Urinary bladder (tissue), 3 donors: ENCODE measurements at regions not wholly inside any gene's neighbourhood (a gene's known extent, or its start where the extent isn't known, plus 50 kb on each side); places are given as distances from the start of the nearest gene placed in this dataset.

Experiments
- DNase-seq: peaks from one replicate; pipeline ENCODE4 v3.0.0-alpha.2; 2015; ENCODE audit errors: extremely low spot score
- H3K27ac ChIP-seq: one replicate; pipeline ENCODE4 v1.5.1; 2013; ENCODE audit warnings: low read depth, mild to moderate bottlenecking, moderate library complexity
- H3K36me3 ChIP-seq: one replicate; pipeline ENCODE4 v1.6.1; 2013; ENCODE audit warnings: mild to moderate bottlenecking, moderate library complexity; ENCODE audit not compliant: insufficient read depth
- H3K4me1 ChIP-seq: one replicate; pipeline ENCODE4 v1.6.1; 2013; ENCODE audit warnings: mild to moderate bottlenecking, moderate library complexity; ENCODE audit not compliant: insufficient read depth
- H3K4me3 ChIP-seq: one replicate; pipeline ENCODE4 v1.5.1; 2013; ENCODE audit warnings: low read depth, low read length
- WGBS: extraction: QIAGEN DNeasy Blood & Tissue Kit; methylation state at CpG from one replicate; pipeline ENCODE4 v1.1.7; 2013; 5-methylcytosine and 5-hydroxymethylcytosine counted together
- donor health status: healthy with polysubstance abuse.
- donor health status: healthy.

DNA sequence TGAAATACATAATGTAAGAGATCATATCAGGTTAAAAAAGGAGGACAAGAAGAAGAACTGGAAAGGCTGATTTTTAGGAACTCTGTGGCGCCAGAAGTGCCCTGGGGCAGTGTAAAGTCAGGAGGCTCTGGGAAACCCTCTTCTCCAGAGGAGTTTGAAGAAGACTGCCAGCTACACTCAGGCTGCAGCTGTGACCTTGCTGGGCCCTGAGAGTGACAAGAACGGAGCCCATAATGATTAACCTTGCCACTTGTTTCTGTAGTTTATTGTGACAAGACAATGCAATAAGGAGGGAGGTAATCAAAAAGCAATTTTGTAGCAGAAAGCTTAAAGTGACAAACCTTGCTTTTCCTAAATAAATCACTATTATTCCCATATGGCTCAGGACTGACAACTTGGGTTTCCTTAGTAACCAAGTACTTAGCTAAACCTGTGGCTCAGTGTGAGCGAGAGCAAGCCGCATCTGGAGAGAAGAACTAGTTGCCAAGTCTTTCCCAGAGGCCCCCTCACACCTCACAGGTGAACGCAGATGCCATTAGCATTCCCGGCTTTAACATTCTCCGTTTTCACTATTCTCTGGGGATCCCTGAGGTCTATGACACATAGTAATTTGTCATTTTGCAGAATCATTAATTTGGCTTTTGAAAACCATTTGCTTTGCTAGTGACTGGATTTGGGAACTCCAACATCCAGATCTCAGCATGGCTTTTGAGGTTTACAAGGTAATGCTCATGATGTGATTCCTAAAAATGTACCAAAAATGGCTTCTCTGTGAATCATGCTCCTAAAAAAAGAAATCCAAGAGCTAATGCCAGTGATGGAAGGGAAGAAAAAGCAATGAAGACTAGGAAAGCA lies 115.9 kb downstream of the OMA1 start:
- Histone ChIP-seq H3K36me3 (no peaks in the 10 kb centered on the region), H3K27ac (no peak overlapping the region), H3K4me1 (no peaks in the 10 kb centered on the region), H3K4me3 (no peak overlapping the region)
- DNase-seq, result no peak
- WGBS, result 80% methylated on average over 7 of the region's 7 CpGs

DNA sequence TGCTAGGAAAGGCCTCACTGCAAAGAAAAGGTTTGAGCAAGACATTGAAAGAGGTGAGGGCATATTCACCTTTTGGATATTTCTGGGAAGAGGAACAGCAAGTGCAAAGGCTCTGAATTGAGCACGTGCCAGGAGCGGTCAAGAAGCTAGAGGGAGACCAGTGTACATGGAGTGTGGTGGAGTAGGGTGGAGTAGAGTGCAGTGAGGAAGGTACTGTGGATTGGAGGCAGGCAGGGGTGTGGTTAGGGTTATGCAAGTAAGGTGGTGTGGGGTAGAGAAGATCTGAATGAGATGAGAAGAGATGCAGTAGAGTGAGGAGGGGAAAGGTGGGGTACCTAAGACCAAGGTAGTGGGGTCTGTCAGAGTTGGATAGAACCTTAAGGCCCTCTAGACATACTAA lies 119.6 kb downstream of the OMA1 start:
- no peaks in the 10 kb centered on the region for H3K36me3 ChIP-seq
- no peak overlapping the region for H3K4me3 ChIP-seq
- 96% methylated on average over 2 of the region's 2 CpGs for WGBS
- H3K27ac ChIP-seq, result no peak overlapping the region
- DNase-seq, result no peak
- no peaks in the 10 kb centered on the region for H3K4me1 ChIP-seq

DNA sequence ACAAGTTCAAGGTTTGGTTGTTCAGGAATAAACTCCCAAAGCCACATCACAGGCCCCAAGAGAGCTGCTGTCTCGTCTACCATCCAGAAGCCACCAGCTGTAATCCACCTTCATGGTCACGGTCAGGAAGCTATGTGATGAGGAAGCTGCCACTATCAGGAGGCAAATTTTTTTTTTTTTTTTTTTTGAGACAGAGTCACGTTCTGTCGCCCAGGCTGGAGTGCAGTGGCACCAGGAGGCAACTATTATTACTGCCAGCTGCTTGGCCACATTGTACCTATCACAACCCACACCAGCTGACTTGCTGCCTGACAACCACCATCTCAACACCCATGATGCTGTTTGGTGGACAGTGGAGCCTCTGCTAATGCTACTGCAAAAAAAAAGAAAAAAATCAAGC lies 124.1 kb downstream of the OMA1 start:
- DNase-seq, result no peak
- H3K4me3 ChIP-seq, result no peak overlapping the region
- no peaks in the 10 kb centered on the region for H3K36me3 ChIP-seq

DNA sequence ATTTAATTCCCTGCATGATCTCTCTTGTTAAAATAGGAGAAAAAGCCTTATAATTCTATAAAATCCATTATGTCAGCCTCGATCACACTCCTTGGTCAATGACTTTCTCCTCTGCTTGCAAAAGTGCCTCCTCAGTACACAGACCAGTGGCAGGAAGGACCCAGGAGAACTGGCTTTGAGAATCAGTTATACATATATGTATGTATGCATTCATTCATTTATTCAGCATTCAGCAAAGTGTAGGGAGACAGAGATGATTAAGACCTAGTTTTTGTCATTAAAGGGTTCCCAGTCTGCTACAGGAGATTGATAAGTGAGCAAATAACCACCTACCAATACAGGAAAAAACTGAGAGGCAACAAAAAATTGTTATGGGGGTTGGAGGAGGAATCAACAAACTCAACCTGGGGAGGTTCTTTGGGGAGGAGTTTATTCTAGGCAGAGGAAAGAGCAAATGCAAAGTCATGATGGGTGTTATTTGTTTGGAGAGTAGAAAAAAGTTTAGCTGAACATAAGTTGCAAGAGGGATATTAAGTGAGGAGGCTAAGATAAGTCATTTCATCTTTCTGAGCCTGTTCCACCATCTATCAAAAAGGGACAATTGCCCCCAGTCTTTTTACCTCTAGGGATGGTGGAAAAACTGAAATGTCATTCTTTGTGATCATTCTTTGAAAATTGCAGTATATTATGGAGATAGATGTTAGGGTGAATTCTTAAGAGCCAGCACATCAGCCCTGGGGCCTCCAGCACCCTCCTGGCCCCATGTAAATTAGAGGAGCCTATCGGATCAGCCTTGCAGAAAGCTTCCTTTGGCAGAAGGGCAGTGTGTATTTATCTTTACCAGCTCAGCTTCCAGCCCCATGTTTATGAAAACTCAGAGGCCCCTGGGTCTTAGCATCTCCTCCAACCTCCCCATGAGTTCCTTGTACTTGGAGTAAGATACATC lies 128.0 kb downstream of the OMA1 start:
- Histone ChIP-seq H3K4me3 (no peak overlapping the region), H3K27ac (no peak overlapping the region), H3K36me3 (no peaks in the 10 kb centered on the region), H3K4me1 (no peaks in the 10 kb centered on the region)
- 77% methylated on average over 2 of the region's 2 CpGs for WGBS
- no peak for DNase-seq

More for the DNA sequence above, 124.1 kb downstream of the OMA1 start:
- Histone ChIP-seq H3K27ac (no peak overlapping the region), H3K4me1 (no peaks in the 10 kb centered on the region)
- 81% methylated on average over 4 of the region's 4 CpGs for WGBS

DNA sequence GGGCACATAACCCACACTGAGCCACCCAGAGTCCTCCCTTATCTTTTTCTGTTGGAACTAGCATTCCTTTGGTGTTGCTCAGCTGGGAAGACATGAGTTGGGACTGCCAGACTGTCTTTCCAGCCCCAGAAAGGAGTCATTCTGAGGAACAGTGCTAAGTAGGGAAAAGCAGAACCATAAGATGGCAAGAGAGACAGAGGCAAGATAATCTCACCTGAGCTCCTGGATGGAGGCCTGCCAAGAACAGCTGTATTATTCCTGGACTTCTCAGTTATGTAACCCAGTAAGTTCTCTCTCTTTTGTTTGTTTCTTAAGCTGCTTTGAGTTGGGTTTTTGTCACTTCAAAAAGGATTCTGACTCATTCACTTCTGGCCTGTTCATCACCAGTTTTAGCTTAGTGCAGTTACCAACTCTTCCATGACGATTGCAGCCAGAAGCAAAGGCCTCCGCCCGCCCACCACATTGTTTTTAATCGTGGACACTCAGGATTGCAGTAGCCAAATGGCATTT lies 134.4 kb downstream of the OMA1 start:
- no peak overlapping the region for H3K27ac ChIP-seq
- H3K4me1 ChIP-seq, result no peaks in the 10 kb centered on the region
- H3K4me3 ChIP-seq, result no peak overlapping the region
- 68% methylated on average over 4 of the region's 4 CpGs for WGBS
- no peak for DNase-seq
- no peaks in the 10 kb centered on the region for H3K36me3 ChIP-seq

DNA sequence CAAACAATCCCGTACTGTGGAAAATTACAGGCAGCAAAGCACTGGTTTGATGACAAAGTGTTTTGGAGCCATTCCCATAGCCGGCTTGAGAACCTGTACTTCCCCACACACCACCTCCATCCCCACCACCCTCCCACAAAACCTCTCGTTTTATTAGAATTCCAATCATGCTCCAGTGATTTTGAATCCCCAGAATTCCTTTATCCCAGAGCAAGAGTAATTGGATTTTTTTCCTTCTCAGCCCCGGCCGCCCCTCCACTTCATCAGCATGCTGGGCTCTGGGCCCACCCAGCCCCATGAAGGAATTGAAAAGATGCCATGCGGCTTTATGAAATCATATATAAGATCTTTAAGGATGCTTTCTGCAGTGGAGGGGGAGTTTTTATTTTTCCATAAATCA lies 136.6 kb downstream of the OMA1 start:
- DNase-seq, result peak; percentile 43
- no peak overlapping the region for H3K4me3 ChIP-seq
- H3K27ac ChIP-seq, result no peak overlapping the region
- H3K4me1 ChIP-seq, result no peaks in the 10 kb centered on the region
- 27% methylated on average over 6 of the region's 6 CpGs for WGBS
- H3K36me3 ChIP-seq, result no peaks in the 10 kb centered on the region

DNA sequence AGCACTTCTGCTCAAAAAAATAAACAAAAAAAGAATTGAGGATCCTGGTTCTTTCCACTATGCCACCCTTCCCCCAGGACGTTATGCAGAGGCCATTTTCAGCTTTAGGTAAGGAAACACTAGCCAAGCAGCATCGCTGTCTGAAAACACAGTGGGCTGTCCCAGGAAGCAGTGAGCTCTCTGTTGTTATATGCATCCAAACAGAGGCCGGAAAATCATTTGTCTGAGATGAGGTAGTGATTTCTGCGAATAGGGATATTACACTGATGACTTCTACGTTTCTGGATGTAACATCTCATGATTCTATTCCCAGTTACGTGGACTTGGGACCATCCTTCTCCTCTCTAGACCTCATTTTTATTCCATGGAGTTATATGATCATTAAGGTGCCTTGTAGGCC lies 137.2 kb downstream of the OMA1 start:
- WGBS, result 70% methylated on average over 6 of the region's 6 CpGs
- Histone ChIP-seq H3K4me3 (no peak overlapping the region), H3K27ac (no peak overlapping the region), H3K36me3 (no peaks in the 10 kb centered on the region), H3K4me1 (no peaks in the 10 kb centered on the region)
- no peak for DNase-seq

DNA sequence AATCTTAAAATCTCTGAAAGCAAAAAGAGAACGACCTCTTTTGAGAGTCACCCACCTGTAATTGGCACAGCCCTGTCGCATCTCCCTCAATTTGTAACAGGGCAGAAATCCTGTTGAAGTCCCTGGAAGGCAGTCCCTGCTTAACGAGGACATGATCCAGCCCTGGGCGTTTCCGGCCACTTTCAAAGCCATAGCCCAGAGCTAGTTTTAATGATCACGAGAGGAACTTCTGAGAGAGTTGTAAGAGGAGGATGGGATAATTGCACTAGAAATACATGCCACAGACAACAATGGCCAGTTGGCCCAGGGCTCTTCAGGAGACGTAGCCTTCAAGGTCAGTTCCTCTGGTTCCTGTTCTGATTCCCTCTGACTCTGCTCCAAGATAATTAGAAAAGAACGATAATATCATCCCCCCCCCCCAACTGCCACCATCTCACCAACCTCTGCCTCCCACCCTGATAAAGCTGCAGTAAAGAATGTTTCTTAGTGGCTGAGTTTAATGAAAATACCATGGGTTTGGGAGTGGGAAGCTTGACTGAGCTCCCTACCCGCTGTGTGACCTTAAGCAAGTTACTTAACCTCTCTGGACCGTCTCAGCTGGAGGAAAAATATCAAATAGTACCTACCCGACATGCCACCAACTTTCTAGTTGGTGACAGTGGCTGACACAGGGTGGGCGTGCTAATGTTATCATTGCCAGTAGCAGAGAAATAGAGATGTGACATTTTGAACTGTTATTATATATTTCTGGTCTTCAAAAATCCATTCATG lies 140.0 kb downstream of the OMA1 start:
- WGBS, result 69% methylated on average over 12 of the region's 12 CpGs
- Histone ChIP-seq H3K27ac (no peak overlapping the region), H3K4me1 (no peaks in the 10 kb centered on the region), H3K36me3 (no peaks in the 10 kb centered on the region), H3K4me3 (no peak overlapping the region)
- no peak for DNase-seq

DNA sequence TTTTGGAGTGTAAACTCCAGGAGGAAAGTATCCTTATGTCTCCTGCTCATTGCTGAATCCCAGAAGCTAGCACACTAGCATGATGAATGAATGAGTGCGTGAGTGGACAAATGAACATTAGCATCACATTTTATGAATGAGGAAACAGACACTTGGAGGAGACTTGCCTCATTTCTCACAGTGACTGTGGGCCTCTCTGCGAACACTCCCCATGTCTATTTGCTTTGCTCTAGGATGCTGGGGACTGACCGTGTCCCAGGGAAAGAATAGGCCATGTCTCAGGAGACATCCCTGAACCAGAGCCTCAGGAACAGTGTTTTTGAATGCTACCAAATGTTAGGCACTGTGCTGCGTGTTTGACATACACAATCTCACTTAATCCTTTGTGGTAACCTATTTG lies 140.9 kb downstream of the OMA1 start:
- no peaks in the 10 kb centered on the region for H3K36me3 ChIP-seq
- H3K4me1 ChIP-seq, result no peaks in the 10 kb centered on the region
- H3K27ac ChIP-seq, result no peak overlapping the region
- WGBS, result 95% methylated on average over 4 of the region's 4 CpGs
- H3K4me3 ChIP-seq, result no peak overlapping the region
- DNase-seq, result no peak

DNA sequence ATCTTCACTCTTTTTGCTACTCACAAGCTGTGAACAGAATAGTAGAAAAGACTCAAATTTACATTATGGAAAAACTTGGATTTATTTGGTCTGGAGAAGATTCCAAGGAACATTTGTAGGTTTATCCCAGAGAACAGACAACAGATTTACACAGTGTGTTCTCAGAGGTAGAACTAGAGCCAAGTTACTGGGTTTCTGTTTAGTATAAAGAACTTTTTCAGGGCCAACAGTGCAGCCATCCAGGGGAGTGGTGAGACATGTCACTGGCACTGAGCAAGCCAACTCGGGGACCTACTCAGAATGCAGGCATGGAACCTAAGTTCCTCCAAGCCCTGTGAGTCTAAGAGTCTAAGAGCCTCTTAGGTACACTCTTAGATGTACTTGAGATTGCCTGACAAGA lies 142.6 kb downstream of the OMA1 start:
- Histone ChIP-seq H3K4me1 (no peaks in the 10 kb centered on the region), H3K27ac (no peak overlapping the region), H3K4me3 (no peak overlapping the region), H3K36me3 (no peaks in the 10 kb centered on the region)
- WGBS, result 36% methylated on average over 1 of the region's 1 CpG
- no peak for DNase-seq

DNA sequence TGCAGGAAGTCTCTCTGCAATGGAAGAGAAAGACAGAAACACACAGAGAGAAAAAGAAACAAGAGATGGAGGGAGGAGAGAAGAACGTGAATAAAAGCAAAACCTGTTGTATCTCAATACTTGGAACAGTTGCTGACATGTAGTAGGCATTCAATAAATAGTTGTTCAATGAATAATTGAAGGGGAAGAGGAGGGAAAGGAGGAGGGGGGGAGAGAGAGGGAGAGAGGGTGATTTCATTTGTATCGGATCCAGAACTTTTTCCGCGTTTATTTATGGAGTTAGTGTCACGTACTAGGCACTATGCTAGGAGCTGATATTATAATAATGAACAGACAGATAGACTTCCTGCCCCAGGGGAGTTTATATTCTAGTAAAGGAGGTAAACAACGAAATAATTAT lies 144.1 kb downstream of the OMA1 start:
- no peak for DNase-seq
- H3K4me3 ChIP-seq, result no peak overlapping the region
- no peak overlapping the region for H3K27ac ChIP-seq

DNA sequence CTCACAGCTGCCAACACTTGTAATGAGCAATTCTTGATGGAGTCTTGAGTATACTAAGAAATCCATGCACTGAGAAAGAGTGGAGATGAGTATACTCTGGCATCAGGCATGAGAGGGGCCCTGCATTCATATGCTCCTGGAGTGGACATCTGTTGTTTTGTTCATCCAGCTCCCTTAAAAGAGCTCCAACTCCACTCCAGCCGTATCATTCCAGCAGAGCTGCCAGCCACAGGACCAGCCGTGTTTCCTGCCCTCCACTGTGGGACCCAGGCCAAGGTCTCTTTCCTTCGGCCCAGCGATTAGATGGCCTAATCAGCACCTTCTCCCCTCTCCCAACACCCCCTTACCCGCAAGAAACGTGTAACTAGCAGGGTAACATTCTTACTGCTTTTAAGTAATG lies 144.5 kb downstream of the OMA1 start:
- H3K36me3 ChIP-seq, result no peaks in the 10 kb centered on the region
- WGBS, result 55% methylated on average over 6 of the region's 6 CpGs
- no peak overlapping the region for H3K4me3 ChIP-seq
- no peak for DNase-seq
- no peaks in the 10 kb centered on the region for H3K4me1 ChIP-seq
- no peak overlapping the region for H3K27ac ChIP-seq

More for the DNA sequence above, 144.1 kb downstream of the OMA1 start:
- 32% methylated on average over 6 of the region's 6 CpGs for WGBS
- Histone ChIP-seq H3K36me3 (no peaks in the 10 kb centered on the region), H3K4me1 (no peaks in the 10 kb centered on the region)

DNA sequence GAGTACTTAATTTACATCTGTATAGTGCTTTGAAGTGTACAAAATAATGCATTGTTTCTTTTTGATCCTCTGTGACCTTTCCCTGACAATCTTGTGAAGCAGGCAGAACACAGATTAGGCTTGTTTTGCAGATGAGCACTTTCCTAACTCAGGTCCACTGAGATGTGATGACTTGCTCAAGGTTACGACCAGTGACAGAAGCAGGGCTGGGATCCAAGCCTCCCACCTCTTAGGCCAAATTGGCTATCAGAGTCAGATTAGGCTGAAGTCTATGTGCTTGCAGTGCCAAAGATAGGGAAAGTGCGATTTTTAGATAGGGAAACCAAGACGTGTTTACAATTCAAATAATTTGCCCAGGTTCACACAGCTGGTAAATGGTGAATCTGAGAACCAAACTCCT lies 147.3 kb downstream of the OMA1 start:
- 48% methylated on average over 3 of the region's 3 CpGs for WGBS
- Histone ChIP-seq H3K4me3 (no peak overlapping the region), H3K27ac (no peak overlapping the region), H3K36me3 (no peaks in the 10 kb centered on the region), H3K4me1 (no peaks in the 10 kb centered on the region)
- DNase-seq, result no peak
